Psoas muscle (tissue), 7 donors: ENCODE measurements at regions not wholly inside any gene's neighbourhood (a gene's known extent, or its start where the extent isn't known, plus 50 kb on each side); places are given as distances from the start of the nearest gene placed in this dataset.

Experiments used
- ATAC-seq, 4 donors: fragments of 200-7000 bp; cut with Tn5 transposase; one replicate each; pipeline ENCODE4 v1.9.1; 2020; ENCODE audit warnings: moderate library complexity in 3 of 4, mild to moderate bottlenecking in 2 of 4
- DNase-seq, 2 donors: peaks; one replicate each; pipeline ENCODE4 v3.0.0-alpha.2; 2020
- H3K27ac ChIP-seq: fragments of 200-600 bp; one replicate; pipeline ENCODE4 v1.8.0; 2022
- H3K27me3 ChIP-seq, 3 donors: fragments of 200-600 bp in 1 of 3; one replicate each; pipeline versions ENCODE4 v1.6.1 to v1.8.0; 2013 to 2022; ENCODE audit warnings: low read length in 2 of 3, mild to moderate bottlenecking in 2 of 3, moderate library complexity in 1 of 3; ENCODE audit not compliant: insufficient read depth in 3 of 3
- H3K36me3 ChIP-seq, 2 donors: fragments of 200-600 bp in 1 of 2; one replicate each; pipeline versions ENCODE4 v1.6.1 to v1.8.0; 2013 to 2022; ENCODE audit warnings: low read depth in 1 of 2, mild to moderate bottlenecking in 1 of 2, moderate library complexity in 1 of 2; ENCODE audit not compliant: insufficient read depth in 1 of 2
- H3K4me1 ChIP-seq: fragments of 200-600 bp; one replicate; pipeline ENCODE4 v1.8.0; 2022
- H3K4me3 ChIP-seq: fragments of 200-600 bp; one replicate; pipeline ENCODE4 v1.8.0; 2022; ENCODE audit warnings: mild to moderate bottlenecking
- H3K9me3 ChIP-seq: fragments of 200-600 bp; one replicate; pipeline ENCODE4 v1.8.0; 2022
- CTCF ChIP-seq: fragments of 200-600 bp; IDR thresholded peaks from one replicate; pipeline ENCODE4 v1.8.0; 2022; ENCODE audit warnings: antibody characterized with exemption
- WGBS, 3 donors: extraction: QIAGEN DNeasy Blood & Tissue Kit; methylation state at CpG; one replicate each; pipeline versions ENCODE4 v1.1.6 to v1.1.7; 2013; 5-methylcytosine and 5-hydroxymethylcytosine counted together
- intact Hi-C, 2 donors: fragments of 100-400 bp; cut with DNase I; formaldehyde crosslinking; loops; one replicate each; pipeline versions ENCODE4 v1.11.0 to v1.14.2; 2022
- donor health status: healthy with polysubstance abuse.
- donor health status: DM: no; HTN: no; CAD: no; lungs with moderate emphysema.
- donor health status: Bipolar disorder and iron deficiency.
- donor health status: healthy.
- donor health status: DM: yes; HTN: yes; CAD: no.
- donor health status: DM: no; HTN: no; CAD: no.
- donor health status: DM: yes; HTN: yes; CAD: no.

- ATAC-seq (no peak), DNase-seq (no peak)
- Histone ChIP-seq H3K4me3 (no peak overlapping the region), H3K36me3 (no peaks in the 10 kb centered on the region), H3K9me3 (no peaks in the 10 kb centered on the region), H3K27ac (peak overlapping the region; percentile 53), H3K4me1 (no peaks in the 10 kb centered on the region), H3K27me3 (peaks cover 0 to 3% (median 0%) of the 10 kb centered on the region in 3 donors)
- TF ChIP-seq CTCF = no peak
- 27 to 30% (median 28%) methylated on average over 3 of the region's 3 CpGs for WGBS, 3 donors
- intact Hi-C loops = no loop called here
Measured at GRCh38 chr14:51424041-51424440, 184.0 kb downstream of the TMX1 start.

GRCh38 chr14:51424561-51425251 is 184.7 kb downstream of the TMX1 start:
- peak in 1 of 2 donors; percentile 63 for DNase-seq
- 26 to 37% (median 35%) methylated on average over 5 of the region's 5 CpGs for WGBS, 3 donors
- H3K4me3 ChIP-seq = no peak overlapping the region
- H3K9me3 ChIP-seq = no peaks in the 10 kb centered on the region
- TF ChIP-seq CTCF = no peak
- peak in 1 of 4 donors; percentile 75 for ATAC-seq
- no peaks in the 10 kb centered on the region for H3K36me3 ChIP-seq
- H3K27me3 ChIP-seq = peaks cover 0 to 3% (median 0%) of the 10 kb centered on the region in 3 donors
- intact Hi-C loops = no loop called here
- no peaks in the 10 kb centered on the region for H3K4me1 ChIP-seq
- peak overlapping the region; percentile 53 for H3K27ac ChIP-seq

- 39 to 81% (median 42%) methylated on average over 1 of the region's 1 CpG for WGBS, 3 donors
- peaks cover 0 to 3% (median 0%) of the 10 kb centered on the region in 3 donors for H3K27me3 ChIP-seq
- H3K4me3 ChIP-seq = no peak overlapping the region
- H3K4me1 ChIP-seq = peaks cover 5% of the 10 kb centered on the region
- no peaks in the 10 kb centered on the region for H3K36me3 ChIP-seq
- H3K9me3 ChIP-seq = no peaks in the 10 kb centered on the region
- intact Hi-C loops = no loop called here
- no peak overlapping the region for H3K27ac ChIP-seq
- DNase-seq = no peak
- TF ChIP-seq CTCF = no peak
- ATAC-seq = no peak
Measured at GRCh38 chr14:51428981-51429380, 188.9 kb downstream of the TMX1 start.

- intact Hi-C loops = no loop called here
- Histone ChIP-seq H3K9me3 (no peaks in the 10 kb centered on the region), H3K4me1 (peaks cover 5% of the 10 kb centered on the region), H3K27me3 (peaks cover 0 to 3% (median 0%) of the 10 kb centered on the region in 3 donors), H3K27ac (no peak overlapping the region), H3K4me3 (no peak overlapping the region), H3K36me3 (no peaks in the 10 kb centered on the region)
- no peak for ATAC-seq
- no peak for TF ChIP-seq CTCF
- WGBS, 3 donors = 22 to 48% (median 27%) methylated on average over 4 of the region's 4 CpGs
- DNase-seq = no peak
Measured at GRCh38 chr14:51430079-51430478, 190.0 kb downstream of the TMX1 start.

- 21 to 48% (median 32%) methylated on average over 3 of the region's 3 CpGs for WGBS, 3 donors
- DNase-seq (no peak), ATAC-seq (peak in 1 of 4 donors; percentile 54)
- no peaks in the 10 kb centered on the region for H3K9me3 ChIP-seq
- H3K4me1 ChIP-seq = peaks cover 5% of the 10 kb centered on the region
- H3K27me3 ChIP-seq = no peaks in the 10 kb centered on the region
- no peak for TF ChIP-seq CTCF
- H3K36me3 ChIP-seq = no peaks in the 10 kb centered on the region
- H3K4me3 ChIP-seq = no peak overlapping the region
- intact Hi-C loops = no loop called here
- no peak overlapping the region for H3K27ac ChIP-seq
Measured at GRCh38 chr14:51430633-51431032, 190.6 kb downstream of the TMX1 start.
